Parathyroid adenoma (tissue), 2 donors: ENCODE measurements at regions not wholly inside any gene's neighbourhood (a gene's known extent, or its start where the extent isn't known, plus 50 kb on each side); places are given as distances from the start of the nearest gene placed in this dataset.

ENCODE experiments used
- H2AFZ ChIP-seq: fragments of 300-600 bp; sonication (generic); one replicate; pipeline ENCODE4 v1.7.0; 2017; ENCODE audit warnings: antibody characterized with exemption, mild to moderate bottlenecking
- H3K27ac ChIP-seq: fragments of 300-600 bp; sonication (generic); one replicate; pipeline ENCODE4 v1.7.0; 2017
- H3K27me3 ChIP-seq: fragments of 300-600 bp; sonication (generic); one replicate; pipeline ENCODE4 v1.7.0; 2017; ENCODE audit warnings: low read length; ENCODE audit not compliant: control insufficient read depth, insufficient read depth
- H3K36me3 ChIP-seq: fragments of 300-600 bp; sonication (generic); one replicate; pipeline ENCODE4 v1.7.0; 2017; ENCODE audit warnings: low read length; ENCODE audit not compliant: control insufficient read depth, insufficient read depth
- H3K4me1 ChIP-seq: fragments of 300-600 bp; sonication (generic); one replicate; pipeline ENCODE4 v1.7.0; 2017; ENCODE audit warnings: control low read depth
- H3K4me2 ChIP-seq: fragments of 300-600 bp; sonication (generic); one replicate; pipeline ENCODE4 v1.7.0; 2017; ENCODE audit warnings: low read length
- H3K4me3 ChIP-seq: fragments of 300-600 bp; sonication (generic); one replicate; pipeline ENCODE4 v1.7.0; 2017; ENCODE audit warnings: low read depth, low read length
- H3K79me2 ChIP-seq: fragments of 300-600 bp; sonication (generic); one replicate; pipeline ENCODE4 v1.7.0; 2017; ENCODE audit warnings: control low read depth
- H3K9ac ChIP-seq: fragments of 300-600 bp; sonication (generic); one replicate; pipeline ENCODE4 v1.7.0; 2017; ENCODE audit warnings: mild to moderate bottlenecking
- H3K9me3 ChIP-seq: fragments of 300-600 bp; sonication (generic); one replicate; pipeline ENCODE4 v1.7.0; 2017; ENCODE audit warnings: low read length; ENCODE audit not compliant: control insufficient read depth
- CTCF ChIP-seq: fragments of 300-600 bp; sonication (generic); IDR thresholded peaks from one replicate; pipeline ENCODE4 v1.7.0; 2017; ENCODE audit warnings: antibody characterized with exemption, mild to moderate bottlenecking
- donor health status: primary hyperparathyroidism.

GRCh38 chr4:81682492-81682891, 210.8 kb upstream of the RASGEF1B start:
- Histone ChIP-seq H3K4me1 (peaks cover 2% of the 10 kb centered on the region), H3K9me3 (no peaks in the 10 kb centered on the region), H2AFZ (no peak overlapping the region), H3K4me2 (no peak overlapping the region), H3K27ac (no peak overlapping the region), H3K9ac (no peak overlapping the region), H3K27me3 (no peaks in the 10 kb centered on the region), H3K4me3 (no peak overlapping the region), H3K79me2 (no peaks in the 10 kb centered on the region), H3K36me3 (no peaks in the 10 kb centered on the region)
- TF ChIP-seq CTCF: no peak

GRCh38 chr4:81679315-81679714, 207.6 kb upstream of the RASGEF1B start:
- no peak overlapping the region for H3K4me2 ChIP-seq
- no peaks in the 10 kb centered on the region for H3K27me3 ChIP-seq
- no peaks in the 10 kb centered on the region for H3K4me1 ChIP-seq
- H3K79me2 ChIP-seq: no peaks in the 10 kb centered on the region
- H3K9ac ChIP-seq: no peak overlapping the region
- H3K27ac ChIP-seq: no peak overlapping the region
- no peak overlapping the region for H3K4me3 ChIP-seq
- no peaks in the 10 kb centered on the region for H3K36me3 ChIP-seq
- no peak for TF ChIP-seq CTCF
- no peak overlapping the region for H2AFZ ChIP-seq
- no peaks in the 10 kb centered on the region for H3K9me3 ChIP-seq

GRCh38 chr4:81678801-81679200, 207.1 kb upstream of the RASGEF1B start:
- Histone ChIP-seq H3K36me3 (no peaks in the 10 kb centered on the region), H3K4me3 (no peak overlapping the region), H3K9me3 (no peaks in the 10 kb centered on the region), H3K27me3 (no peaks in the 10 kb centered on the region), H2AFZ (no peak overlapping the region), H3K4me1 (no peaks in the 10 kb centered on the region), H3K9ac (no peak overlapping the region), H3K4me2 (no peak overlapping the region), H3K27ac (no peak overlapping the region), H3K79me2 (no peaks in the 10 kb centered on the region)
- TF ChIP-seq CTCF: no peak

- Histone ChIP-seq H3K27me3 (no peaks in the 10 kb centered on the region), H3K27ac (no peak overlapping the region), H3K36me3 (no peaks in the 10 kb centered on the region), H3K4me2 (no peak overlapping the region), H2AFZ (peak overlapping the region; percentile 2), H3K4me1 (no peaks in the 10 kb centered on the region), H3K9ac (no peak overlapping the region), H3K79me2 (no peaks in the 10 kb centered on the region), H3K4me3 (no peak overlapping the region), H3K9me3 (no peaks in the 10 kb centered on the region)
- TF ChIP-seq CTCF: no peak
Measured at GRCh38 chr4:81676537-81676936, 204.8 kb upstream of the RASGEF1B start.

- no peak for TF ChIP-seq CTCF
- Histone ChIP-seq H3K4me3 (no peak overlapping the region), H3K36me3 (no peaks in the 10 kb centered on the region), H3K4me1 (no peaks in the 10 kb centered on the region), H3K79me2 (no peaks in the 10 kb centered on the region), H3K9me3 (no peaks in the 10 kb centered on the region), H3K4me2 (no peak overlapping the region), H3K9ac (no peak overlapping the region), H3K27ac (no peak overlapping the region), H2AFZ (peak overlapping the region; percentile 2), H3K27me3 (no peaks in the 10 kb centered on the region)
Measured at GRCh38 chr4:81675791-81676393, 204.2 kb upstream of the RASGEF1B start.
